HCT116 (cell line): ENCODE measurements at regions not wholly inside any gene's neighbourhood (a gene's known extent, or its start where the extent isn't known, plus 50 kb on each side); places are given as distances from the start of the nearest gene placed in this dataset.

Experiments used
- ATAC-seq: fragments of 200-7000 bp; cut with Tn5 transposase; 2 replicates; pipeline ENCODE4 v1.9.1; 2020; ENCODE audit warnings: mild to moderate bottlenecking, moderate library complexity
- BruUV-seq: library from RNA; stranded (reverse); fragments of 400-500 nt; replicated peaks from 2 replicates; lab custom pipeline; 2021; lab: Mats Ljungman, UMichigan
- CTCF ChIA-PET: fragments of 300-600 bp; sonication (Branson Sonifier 250); formaldehyde crosslinking; loops from one replicate; lab custom pipeline; 2021; ENCODE audit warnings: antibody characterized with exemption; lab: Charles Lee
- POLR2A ChIA-PET: fragments of 300-600, 350-600 bp; sonication (Branson Sonifier 250); formaldehyde crosslinking; loops from one replicate; lab custom pipeline; 2021; ENCODE audit warnings: antibody characterized with exemption; lab: Charles Lee
- RAD21 ChIA-PET, 2 experiments: fragments of 300-600 bp; sonication (Branson Sonifier 250); formaldehyde crosslinking; loops; one replicate each; lab custom pipeline; 2023; ENCODE audit warnings: low total read pairs in 2 of 2; ENCODE audit not compliant: uncharacterized antibody in 2 of 2, unreplicated experiment in 2 of 2, low non-redundant PET in 1 of 2; lab: Charles Lee
- DNase-seq: peaks from one replicate; pipeline ENCODE4 v3.0.0-alpha.2; 2010; ENCODE audit warnings: low read depth, low spot score
- H2AFZ ChIP-seq: fragments of 200-600 bp; shearing (Covaris generic), sonication (generic); 2 replicates; pipeline ENCODE4 v1.6.1; 2017; ENCODE audit warnings: low read depth, mixed run types, mixed read lengths, antibody characterized with exemption, low read length; ENCODE audit not compliant: poor library complexity, severe bottlenecking
- H3K27ac ChIP-seq: 2 replicates; pipeline ENCODE4 v1.5.1; 2012; ENCODE audit warnings: low read depth, low read length
- H3K27me3 ChIP-seq: fragments of 200-600 bp; sonication (generic); 2 replicates; pipeline ENCODE4 v1.6.1; 2016; ENCODE audit warnings: mixed run types, low read length, mixed read lengths; ENCODE audit not compliant: insufficient read depth
- H3K36me3 ChIP-seq, 2 experiments: fragments of 200-500 bp in 1 of 2; fragments of 200-600 bp in 1 of 2; sonication (Bioruptor generic) in 1 of 2; sonication (generic) in 1 of 2; 2 replicates each; pipeline versions ENCODE4 v1.5.1 to v1.6.1; 2014 to 2016; ENCODE audit warnings: low read length in 2 of 2, inconsistent platforms in 1 of 2, mixed read lengths in 1 of 2, mixed run types in 1 of 2; ENCODE audit not compliant: insufficient read depth in 2 of 2, control insufficient read depth in 1 of 2
- H3K4me1 ChIP-seq, 2 experiments: fragments of 200-600 bp in 1 of 2; sonication (generic) in 1 of 2; 2 replicates each; pipeline versions ENCODE4 v1.5.1 to v1.6.1; 2012 to 2017; ENCODE audit warnings: low read length in 2 of 2, inconsistent platforms in 1 of 2, mild to moderate bottlenecking in 1 of 2, mixed read lengths in 1 of 2, mixed run types in 1 of 2, moderate library complexity in 1 of 2; ENCODE audit not compliant: insufficient read depth in 2 of 2, control insufficient read depth in 1 of 2
- H3K4me2 ChIP-seq: fragments of 200-600 bp; sonication (generic); 2 replicates; pipeline ENCODE4 v1.6.1; 2017; ENCODE audit warnings: mixed run types, low read length, mixed read lengths
- H3K4me3 ChIP-seq, 2 experiments: fragments of 200-600 bp in 1 of 2; sonication (generic) in 1 of 2; replicated peaks in 1 of 2; 2 replicates each; pipeline ENCODE4 v1.5.1; 2011 to 2016; ENCODE audit warnings: low read length in 2 of 2, control low read depth in 1 of 2, low read depth in 1 of 2, mild to moderate bottlenecking in 1 of 2, mixed read lengths in 1 of 2, mixed run types in 1 of 2
- H3K79me2 ChIP-seq: fragments of 200-600 bp; sonication (generic); 2 replicates; pipeline ENCODE4 v1.6.1; 2017; ENCODE audit warnings: mild to moderate bottlenecking, mixed run types, low read length, moderate library complexity, mixed read lengths; ENCODE audit not compliant: insufficient read depth
- H3K9ac ChIP-seq: fragments of 200-600 bp; sonication (generic); 2 replicates; pipeline ENCODE4 v1.6.1; 2016; ENCODE audit warnings: low read length, mixed read lengths
- H3K9me2 ChIP-seq: fragments of 200-600 bp; sonication (generic), shearing (Covaris generic); 2 replicates; pipeline ENCODE4 v1.6.1; 2017; ENCODE audit warnings: mixed run types, mild to moderate bottlenecking, moderate library complexity; ENCODE audit not compliant: insufficient read depth
- H3K9me3 ChIP-seq, 2 experiments: fragments of 200-500 bp in 1 of 2; fragments of 200-600 bp in 1 of 2; sonication (Bioruptor generic) in 1 of 2; sonication (generic) in 1 of 2; 2 replicates each; pipeline ENCODE4 v1.6.1; 2014 to 2017; ENCODE audit warnings: low read length in 2 of 2, mixed read lengths in 2 of 2, inconsistent platforms in 1 of 2, low read depth in 1 of 2, mild to moderate bottlenecking in 1 of 2, mixed run types in 1 of 2, moderate library complexity in 1 of 2; ENCODE audit not compliant: control insufficient read depth in 1 of 2, insufficient read depth in 1 of 2
- H4K20me1 ChIP-seq: fragments of 200-600 bp; sonication (generic), shearing (Covaris generic); 2 replicates; pipeline ENCODE4 v1.6.1; 2017; ENCODE audit warnings: mixed run types, mild to moderate bottlenecking, moderate library complexity; ENCODE audit not compliant: insufficient read depth
- CBX3 ChIP-seq: IDR thresholded peaks from 2 replicates; pipeline ENCODE4 v1.6.1; 2012; ENCODE audit warnings: low read depth
- CEBPB ChIP-seq: IDR thresholded peaks from 2 replicates; pipeline ENCODE4 v1.6.1; 2012; ENCODE audit warnings: low read depth
- EZH2 ChIP-seq: fragments of 200-600 bp; sonication (generic); IDR thresholded peaks from 2 replicates; pipeline ENCODE4 v1.6.1; 2017; ENCODE audit warnings: antibody characterized with exemption, mixed run types
- FOSL1 ChIP-seq: IDR thresholded peaks from 2 replicates; pipeline ENCODE4 v1.6.1; 2012; ENCODE audit warnings: low read depth
- JUND ChIP-seq: IDR thresholded peaks from 2 replicates; pipeline ENCODE4 v1.6.1; 2012
- POLR2A ChIP-seq: IDR thresholded peaks from 2 replicates; pipeline ENCODE4 v1.7.0; 2011; ENCODE audit warnings: borderline replicate concordance; ENCODE audit not compliant: insufficient read depth, insufficient read length; ENCODE audit errors: extremely low read depth
- POLR2AphosphoS5 ChIP-seq: IDR thresholded peaks from 2 replicates; pipeline ENCODE4 v1.6.1; 2011; ENCODE audit warnings: mild to moderate bottlenecking, low read depth, low read length, moderate library complexity
- SIN3A ChIP-seq: IDR thresholded peaks from 2 replicates; pipeline ENCODE4 v1.6.1; 2012; ENCODE audit warnings: low read depth
- SP1 ChIP-seq: IDR thresholded peaks from 2 replicates; pipeline ENCODE4 v1.6.1; 2012; ENCODE audit warnings: low read depth
- SRF ChIP-seq: IDR thresholded peaks from 2 replicates; pipeline ENCODE4 v1.6.1; 2012; ENCODE audit warnings: low read depth
- ZFX ChIP-seq: fragments of 450-650 bp; IDR thresholded peaks from 2 replicates; pipeline ENCODE4 v1.6.1; 2017
- ZNF274 ChIP-seq: fragments of 200-500 bp; sonication (Bioruptor generic); IDR thresholded peaks from 2 replicates; pipeline ENCODE4 v1.6.1; 2014; ENCODE audit warnings: mild to moderate bottlenecking, low read depth, low read length, inconsistent platforms
- intact Hi-C: fragments of 100-400 bp; cut with micrococcal nuclease; formaldehyde crosslinking; loops from 2 replicates; pipeline ENCODE4 v1.10.0; 2022
- TF ChIP-seq, protein P1 (sequence below): IDR thresholded peaks from 2 replicates; pipeline ENCODE4 v1.6.1; 2012
- TF ChIP-seq, protein P2 (sequence below): IDR thresholded peaks from 2 replicates; pipeline ENCODE4 v1.6.1; 2011; ENCODE audit warnings: mild to moderate bottlenecking, low read length, moderate library complexity; ENCODE audit not compliant: insufficient replicate concordance; ENCODE audit errors: extremely low read depth
- TF ChIP-seq, protein P3 (sequence below): IDR thresholded peaks from 2 replicates; pipeline ENCODE4 v1.6.1; 2012

DNA sequence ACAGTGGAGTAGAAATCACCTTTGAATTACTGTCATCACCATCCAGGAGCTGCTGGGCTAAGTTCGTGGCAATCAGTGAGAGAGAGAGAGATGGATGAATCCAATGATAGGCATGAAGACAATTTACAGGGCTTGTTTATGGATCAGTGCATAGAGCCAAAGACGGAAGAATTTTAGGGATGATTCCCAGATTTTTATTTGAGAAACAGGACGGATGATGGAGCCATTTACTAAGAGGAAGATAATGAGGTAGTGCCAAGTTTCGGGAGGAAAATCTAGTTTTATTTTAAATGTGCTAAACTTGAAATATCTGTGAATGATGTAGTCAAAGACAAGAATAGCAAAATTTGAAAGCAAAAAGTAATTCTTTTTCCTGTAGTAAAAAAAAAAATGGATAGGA, 394.2 kb upstream of the PAPPA start:
- RAD21 ChIA-PET: no interaction called here
- no peak overlapping the region for H3K4me3 ChIP-seq

DNA sequence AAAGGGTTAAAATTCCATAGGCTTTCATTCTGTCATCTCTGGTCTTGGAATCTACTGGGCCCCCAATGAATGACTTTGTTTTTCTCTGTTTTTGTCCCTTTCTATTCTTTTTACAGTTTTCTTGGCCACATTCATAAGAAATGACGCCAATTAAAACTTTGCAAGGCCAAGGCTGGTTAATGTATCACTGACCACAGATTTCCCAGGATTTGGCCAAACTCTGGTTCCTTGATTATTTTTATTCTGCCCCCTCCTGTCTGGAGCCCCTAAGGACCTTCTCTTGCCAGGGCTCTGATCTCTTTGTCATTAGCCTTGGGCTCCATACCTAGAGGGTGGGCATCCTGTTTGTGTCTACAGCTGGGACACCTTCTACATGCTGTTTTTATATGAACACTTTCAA, 388.9 kb upstream of the PAPPA start:
- intact Hi-C loops: no loop called here
- ChIA-PET RAD21 (no interaction called here), CTCF (no interaction called here)
- Histone ChIP-seq H3K4me1 (no peaks in the 10 kb centered on the region), H3K9ac (no peak overlapping the region), H2AFZ (no peak overlapping the region), H3K27me3 (peaks cover 13% of the 10 kb centered on the region; the same call in 1 of the 2 replicates), H3K27ac (no peak overlapping the region), H3K9me2 (no peaks in the 10 kb centered on the region), H4K20me1 (no peaks in the 10 kb centered on the region), H3K4me2 (no peak overlapping the region), H3K79me2 (no peaks in the 10 kb centered on the region), H3K4me3 (no peak overlapping the region)
- no TSS peak for BruUV-seq
- DNase-seq: no peak
- TF ChIP-seq POLR2AphosphoS5: no peak
- no peak for TF ChIP-seq EZH2
- TF ChIP-seq SP1: no peak
- TF ChIP-seq, protein P1, sequence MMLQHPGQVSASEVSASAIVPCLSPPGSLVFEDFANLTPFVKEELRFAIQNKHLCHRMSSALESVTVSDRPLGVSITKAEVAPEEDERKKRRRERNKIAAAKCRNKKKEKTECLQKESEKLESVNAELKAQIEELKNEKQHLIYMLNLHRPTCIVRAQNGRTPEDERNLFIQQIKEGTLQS: no peak
- TF ChIP-seq, protein P2, sequence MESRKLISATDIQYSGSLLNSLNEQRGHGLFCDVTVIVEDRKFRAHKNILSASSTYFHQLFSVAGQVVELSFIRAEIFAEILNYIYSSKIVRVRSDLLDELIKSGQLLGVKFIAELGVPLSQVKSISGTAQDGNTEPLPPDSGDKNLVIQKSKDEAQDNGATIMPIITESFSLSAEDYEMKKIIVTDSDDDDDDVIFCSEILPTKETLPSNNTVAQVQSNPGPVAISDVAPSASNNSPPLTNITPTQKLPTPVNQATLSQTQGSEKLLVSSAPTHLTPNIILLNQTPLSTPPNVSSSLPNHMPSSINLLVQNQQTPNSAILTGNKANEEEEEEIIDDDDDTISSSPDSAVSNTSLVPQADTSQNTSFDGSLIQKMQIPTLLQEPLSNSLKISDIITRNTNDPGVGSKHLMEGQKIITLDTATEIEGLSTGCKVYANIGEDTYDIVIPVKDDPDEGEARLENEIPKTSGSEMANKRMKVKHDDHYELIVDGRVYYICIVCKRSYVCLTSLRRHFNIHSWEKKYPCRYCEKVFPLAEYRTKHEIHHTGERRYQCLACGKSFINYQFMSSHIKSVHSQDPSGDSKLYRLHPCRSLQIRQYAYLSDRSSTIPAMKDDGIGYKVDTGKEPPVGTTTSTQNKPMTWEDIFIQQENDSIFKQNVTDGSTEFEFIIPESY: no peak
- no peak for TF ChIP-seq CBX3
- TF ChIP-seq SIN3A: no peak
- TF ChIP-seq POLR2A: no peak
- no peak for TF ChIP-seq ZNF274
- TF ChIP-seq JUND: no peak
- TF ChIP-seq CEBPB: no peak
- no peak for TF ChIP-seq ZFX
- no peak for TF ChIP-seq FOSL1
- TF ChIP-seq, protein P3, sequence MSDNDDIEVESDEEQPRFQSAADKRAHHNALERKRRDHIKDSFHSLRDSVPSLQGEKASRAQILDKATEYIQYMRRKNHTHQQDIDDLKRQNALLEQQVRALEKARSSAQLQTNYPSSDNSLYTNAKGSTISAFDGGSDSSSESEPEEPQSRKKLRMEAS: no peak
- TF ChIP-seq, all 23 proteins: peak for 0
- ATAC-seq: no peak
- POLR2A ChIA-PET: no interaction called here
- Histone ChIP-seq H3K36me3 (no peaks in the 10 kb centered on the region), H3K9me3 (no peaks in the 10 kb centered on the region)

More for the DNA sequence above, 394.2 kb upstream of the PAPPA start:
- Histone ChIP-seq H3K9me3 (no peaks in the 10 kb centered on the region), H3K36me3 (no peaks in the 10 kb centered on the region), H4K20me1 (no peaks in the 10 kb centered on the region), H3K27ac (no peak overlapping the region), H3K27me3 (peaks cover 15% of the 10 kb centered on the region; the same call in 1 of the 2 replicates), H3K4me1 (no peaks in the 10 kb centered on the region), H3K9ac (no peak overlapping the region), H3K9me2 (no peaks in the 10 kb centered on the region), H3K4me2 (no peak overlapping the region), H3K79me2 (no peaks in the 10 kb centered on the region), H2AFZ (no peak overlapping the region)
- no peak for TF ChIP-seq SRF
- ChIA-PET POLR2A (no interaction called here), CTCF (no interaction called here)
- intact Hi-C loops: no loop called here
- BruUV-seq: no TSS peak
- ATAC-seq (no peak), DNase-seq (no peak)
